Keratinocyte (primary cell): ENCODE measurements at regions not wholly inside any gene's neighbourhood (a gene's known extent, or its start where the extent isn't known, plus 50 kb on each side); places are given as distances from the start of the nearest gene placed in this dataset.

ENCODE experiments used
- CTCF ChIP-seq, 3 experiments: IDR thresholded peaks in 1 of 3; conservative IDR thresholded peaks in 1 of 3; optimal IDR thresholded peaks in 1 of 3; 2 replicates in 2 of 3; 3 replicates in 1 of 3; pipeline versions ENCODE3 to v1.5.1; 2011; ENCODE audit warnings: low read length in 3 of 3, mild to moderate bottlenecking in 3 of 3, moderate library complexity in 2 of 3, control low read depth in 1 of 3, inconsistent platforms in 1 of 3; ENCODE audit not compliant: insufficient read depth in 2 of 3; ENCODE audit errors: extremely low read depth in 1 of 3
- EZH2 ChIP-seq: IDR thresholded peaks from one replicate; pipeline ENCODE4 v1.6.1; 2012; ENCODE audit warnings: inconsistent platforms, mild to moderate bottlenecking, low read length, moderate library complexity

GRCh38 chr19:31100206-31100590 lies 249.0 kb downstream of the TSHZ3 start:
- no peak for TF ChIP-seq CTCF (optimal IDR thresholded peaks at IDR 0.05 in 1 of 3, IDR thresholded peaks at IDR 0.05 in 1 of 3, conservative IDR thresholded peaks at IDR 0.05 in 1 of 3; ENCODE audit: extremely low read depth in 1 of 3, insufficient read depth in 2 of 3, low read length in 3 of 3)
- no peak for TF ChIP-seq EZH2
